ENCODE measurements at regions not wholly inside any gene's neighbourhood (a gene's known extent, or its start where the extent isn't known, plus 50 kb on each side); places are given as distances from the start of the nearest gene placed in this dataset.

DNA sequence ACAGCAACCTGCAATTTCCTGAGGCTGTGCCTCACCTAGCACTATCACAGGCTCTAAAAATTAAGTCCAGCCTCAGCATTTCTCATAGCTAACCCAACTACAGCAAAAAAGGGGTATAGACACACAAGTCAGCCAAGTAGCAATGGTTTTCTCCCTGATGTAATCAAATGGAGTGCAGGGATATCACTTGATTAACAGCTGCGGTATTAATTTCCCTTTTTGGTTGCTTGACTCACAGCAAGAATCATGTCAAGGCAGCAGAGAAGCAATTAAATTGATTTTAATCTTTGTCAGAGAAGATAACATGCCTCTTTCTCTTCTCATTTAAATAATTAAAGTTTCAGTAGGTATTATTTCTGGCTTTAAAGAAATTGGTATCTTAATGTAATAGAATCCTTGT lies 278.9 kb downstream of the RWDD3 start:
- no peak overlapping the region for H3K27ac ChIP-seq (ENCODE audit: low read length)
- no peaks in the 10 kb centered on the region for H3K27me3 ChIP-seq (ENCODE audit: low read depth, low read length)
- TF ChIP-seq EZH2phosphoT487 (IDR thresholded peaks at IDR 0.05; ENCODE audit: low read depth), result no peak
- TF ChIP-seq, protein P1, sequence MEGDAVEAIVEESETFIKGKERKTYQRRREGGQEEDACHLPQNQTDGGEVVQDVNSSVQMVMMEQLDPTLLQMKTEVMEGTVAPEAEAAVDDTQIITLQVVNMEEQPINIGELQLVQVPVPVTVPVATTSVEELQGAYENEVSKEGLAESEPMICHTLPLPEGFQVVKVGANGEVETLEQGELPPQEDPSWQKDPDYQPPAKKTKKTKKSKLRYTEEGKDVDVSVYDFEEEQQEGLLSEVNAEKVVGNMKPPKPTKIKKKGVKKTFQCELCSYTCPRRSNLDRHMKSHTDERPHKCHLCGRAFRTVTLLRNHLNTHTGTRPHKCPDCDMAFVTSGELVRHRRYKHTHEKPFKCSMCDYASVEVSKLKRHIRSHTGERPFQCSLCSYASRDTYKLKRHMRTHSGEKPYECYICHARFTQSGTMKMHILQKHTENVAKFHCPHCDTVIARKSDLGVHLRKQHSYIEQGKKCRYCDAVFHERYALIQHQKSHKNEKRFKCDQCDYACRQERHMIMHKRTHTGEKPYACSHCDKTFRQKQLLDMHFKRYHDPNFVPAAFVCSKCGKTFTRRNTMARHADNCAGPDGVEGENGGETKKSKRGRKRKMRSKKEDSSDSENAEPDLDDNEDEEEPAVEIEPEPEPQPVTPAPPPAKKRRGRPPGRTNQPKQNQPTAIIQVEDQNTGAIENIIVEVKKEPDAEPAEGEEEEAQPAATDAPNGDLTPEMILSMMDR (IDR thresholded peaks at IDR 0.05; ENCODE audit: low read depth, low read length), result no peak
- H3K79me2 ChIP-seq (ENCODE audit: low read length), result no peaks in the 10 kb centered on the region
- H3K9me3 ChIP-seq (ENCODE audit: insufficient read depth, low read length), result no peaks in the 10 kb centered on the region
- no peak overlapping the region for H3K4me2 ChIP-seq (ENCODE audit: low read length)
- no peak overlapping the region for H3K9ac ChIP-seq (ENCODE audit: low read length)
- H4K20me1 ChIP-seq (ENCODE audit: insufficient read depth, low read length), result no peaks in the 10 kb centered on the region
- no peak overlapping the region for H3K4me3 ChIP-seq (ENCODE audit: low read length)
- H2AFZ ChIP-seq (ENCODE audit: low read depth, low read length), result no peak overlapping the region
- H3K36me3 ChIP-seq (replicated peaks; ENCODE audit: low read depth, low read length), result no peaks in the 10 kb centered on the region
- no peaks in the 10 kb centered on the region for H3K4me1 ChIP-seq (ENCODE audit: low read length)

DNA sequence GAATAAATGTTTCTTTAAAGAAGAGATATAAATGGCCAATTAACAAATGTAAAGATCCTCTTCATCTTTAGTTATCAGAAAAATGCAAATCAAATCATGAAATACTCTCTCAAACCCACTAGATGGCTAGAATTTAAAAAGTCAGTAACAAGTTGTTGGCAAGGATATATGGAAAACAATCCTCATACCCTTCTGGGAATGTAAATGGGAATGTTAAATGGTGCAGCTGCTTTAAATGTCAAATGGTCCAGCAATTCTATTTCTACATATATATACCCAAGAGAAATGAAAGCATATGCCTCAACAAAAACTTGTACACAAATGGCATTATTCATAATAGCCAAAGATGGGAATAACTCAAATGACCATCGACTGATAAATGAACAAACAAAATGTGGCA lies 283.5 kb downstream of the RWDD3 start:
- Histone ChIP-seq H3K27me3 (ENCODE audit: low read depth, low read length) (no peaks in the 10 kb centered on the region), H3K9me3 (ENCODE audit: insufficient read depth, low read length) (no peaks in the 10 kb centered on the region), H3K4me3 (ENCODE audit: low read length) (no peak overlapping the region), H3K4me2 (ENCODE audit: low read length) (no peak overlapping the region), H3K79me2 (ENCODE audit: low read length) (no peaks in the 10 kb centered on the region), H2AFZ (ENCODE audit: low read depth, low read length) (no peak overlapping the region), H3K4me1 (ENCODE audit: low read length) (no peaks in the 10 kb centered on the region), H3K27ac (ENCODE audit: low read length) (no peak overlapping the region), H3K9ac (ENCODE audit: low read length) (no peak overlapping the region), H3K36me3 (replicated peaks; ENCODE audit: low read depth, low read length) (no peaks in the 10 kb centered on the region), H4K20me1 (ENCODE audit: insufficient read depth, low read length) (no peaks in the 10 kb centered on the region)
- TF ChIP-seq, protein P1 (IDR thresholded peaks at IDR 0.05; ENCODE audit: low read depth, low read length), result no peak
- TF ChIP-seq EZH2phosphoT487 (IDR thresholded peaks at IDR 0.05; ENCODE audit: low read depth), result no peak

DNA sequence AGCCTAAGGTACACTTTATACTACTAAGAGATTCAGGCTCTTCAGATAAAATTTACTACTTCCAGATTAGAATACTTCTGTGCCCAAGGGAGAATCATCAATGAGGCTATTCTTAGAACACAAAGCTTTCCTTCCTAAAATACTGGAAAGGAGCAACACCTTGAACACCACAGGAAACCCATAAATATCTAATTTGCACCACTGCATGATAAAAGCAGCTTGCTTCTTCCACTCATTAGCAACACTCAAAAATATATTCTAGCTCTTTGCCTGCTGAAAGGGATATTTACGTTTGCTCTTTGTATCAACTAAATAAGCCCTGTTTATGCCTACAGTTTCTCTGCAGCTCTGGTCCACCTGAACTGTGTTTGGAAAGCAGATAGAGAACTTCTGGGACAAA lies 284.3 kb downstream of the RWDD3 start:
- Histone ChIP-seq H3K9me3 (ENCODE audit: insufficient read depth, low read length) (no peaks in the 10 kb centered on the region), H3K4me2 (ENCODE audit: low read length) (no peak overlapping the region)
- TF ChIP-seq, protein P1 (IDR thresholded peaks at IDR 0.05; ENCODE audit: low read depth, low read length), result no peak
- TF ChIP-seq EZH2phosphoT487 (IDR thresholded peaks at IDR 0.05; ENCODE audit: low read depth), result no peak

DNA sequence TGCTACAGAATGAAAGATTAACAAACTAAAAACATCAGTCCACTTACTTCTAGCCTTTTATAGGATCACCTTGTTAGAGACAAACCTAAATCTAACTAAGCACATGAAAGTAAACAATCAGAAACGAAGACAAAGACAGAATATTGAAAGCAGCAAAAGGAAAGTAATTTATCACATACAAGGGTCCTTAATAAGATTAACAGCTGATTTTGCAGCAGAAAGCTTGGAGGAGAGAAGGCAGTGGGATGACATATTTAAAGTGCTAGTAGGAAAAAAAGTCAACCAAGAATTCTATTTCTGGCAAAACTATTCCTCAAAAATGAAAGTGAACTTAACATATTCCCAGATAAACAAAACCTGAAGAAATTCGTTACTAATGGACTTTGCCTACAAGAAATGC lies 286.4 kb downstream of the RWDD3 start:
- H3K9me3 ChIP-seq (ENCODE audit: insufficient read depth, low read length), result no peaks in the 10 kb centered on the region
- no peak for TF ChIP-seq EZH2phosphoT487 (IDR thresholded peaks at IDR 0.05; ENCODE audit: low read depth)
- H4K20me1 ChIP-seq (ENCODE audit: insufficient read depth, low read length), result no peaks in the 10 kb centered on the region
- no peak overlapping the region for H3K9ac ChIP-seq (ENCODE audit: low read length)
- H3K27me3 ChIP-seq (ENCODE audit: low read depth, low read length), result no peaks in the 10 kb centered on the region
- no peaks in the 10 kb centered on the region for H3K36me3 ChIP-seq (replicated peaks; ENCODE audit: low read depth, low read length)
- no peak overlapping the region for H2AFZ ChIP-seq (ENCODE audit: low read depth, low read length)
- H3K79me2 ChIP-seq (ENCODE audit: low read length), result no peaks in the 10 kb centered on the region
- no peaks in the 10 kb centered on the region for H3K4me1 ChIP-seq (ENCODE audit: low read length)
- no peak overlapping the region for H3K27ac ChIP-seq (ENCODE audit: low read length)
- no peak overlapping the region for H3K4me3 ChIP-seq (ENCODE audit: low read length)
- no peak overlapping the region for H3K4me2 ChIP-seq (ENCODE audit: low read length)

More for the DNA sequence above, 284.3 kb downstream of the RWDD3 start:
- H3K4me1 ChIP-seq (ENCODE audit: low read length), result no peaks in the 10 kb centered on the region
- H3K4me3 ChIP-seq (ENCODE audit: low read length), result no peak overlapping the region
- no peaks in the 10 kb centered on the region for H3K79me2 ChIP-seq (ENCODE audit: low read length)
- no peaks in the 10 kb centered on the region for H3K36me3 ChIP-seq (replicated peaks; ENCODE audit: low read depth, low read length)
- H4K20me1 ChIP-seq (ENCODE audit: insufficient read depth, low read length), result no peaks in the 10 kb centered on the region
- H3K9ac ChIP-seq (ENCODE audit: low read length), result no peak overlapping the region
- H3K27ac ChIP-seq (ENCODE audit: low read length), result no peak overlapping the region
- no peak overlapping the region for H2AFZ ChIP-seq (ENCODE audit: low read depth, low read length)
- H3K27me3 ChIP-seq (ENCODE audit: low read depth, low read length), result no peaks in the 10 kb centered on the region

DNA sequence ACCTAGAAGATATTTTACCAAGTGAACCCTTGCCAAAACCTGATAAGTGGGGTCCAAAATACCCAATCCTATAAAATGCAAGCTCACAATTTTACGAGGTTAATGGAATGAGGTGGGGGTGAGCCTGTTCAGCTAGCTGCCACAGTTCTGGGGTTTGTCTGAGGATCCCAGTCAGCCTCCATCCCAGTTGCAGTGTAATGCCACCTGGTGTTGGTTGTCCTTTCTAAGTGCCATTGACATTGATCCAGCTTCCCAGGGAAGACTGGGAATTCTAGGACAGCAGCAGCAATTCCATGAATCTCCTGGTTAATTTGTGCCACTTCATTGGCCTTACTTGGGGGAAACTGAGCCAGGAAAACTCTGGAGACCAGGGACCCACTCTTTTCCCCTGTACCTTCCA lies 298.3 kb downstream of the RWDD3 start:
- no peaks in the 10 kb centered on the region for H3K4me1 ChIP-seq (ENCODE audit: low read length)
- H3K4me3 ChIP-seq (ENCODE audit: low read length), result no peak overlapping the region
- no peak overlapping the region for H3K9ac ChIP-seq (ENCODE audit: low read length)
- H3K27me3 ChIP-seq (ENCODE audit: low read depth, low read length), result no peaks in the 10 kb centered on the region
- no peak overlapping the region for H3K4me2 ChIP-seq (ENCODE audit: low read length)
- no peaks in the 10 kb centered on the region for H4K20me1 ChIP-seq (ENCODE audit: insufficient read depth, low read length)
- H3K27ac ChIP-seq (ENCODE audit: low read length), result no peak overlapping the region
- no peaks in the 10 kb centered on the region for H3K9me3 ChIP-seq (ENCODE audit: insufficient read depth, low read length)
- no peaks in the 10 kb centered on the region for H3K36me3 ChIP-seq (replicated peaks; ENCODE audit: low read depth, low read length)
- no peaks in the 10 kb centered on the region for H3K79me2 ChIP-seq (ENCODE audit: low read length)
- no peak overlapping the region for H2AFZ ChIP-seq (ENCODE audit: low read depth, low read length)
- TF ChIP-seq EZH2phosphoT487 (IDR thresholded peaks at IDR 0.05; ENCODE audit: low read depth), result no peak
- TF ChIP-seq, protein P1 (IDR thresholded peaks at IDR 0.05; ENCODE audit: low read depth, low read length), result no peak
